Activated T-helper 2 cell treated with anti-CD3 and anti-CD28 coated beads, Interferon-gamma antibody, Interleukin-2, Interleukin-4, amounts not matched to agents 10 μg/mL and 5 μg/mL and 100 μg/mL, durations not matched to agents 14 hours and 24 hours and 36 hours (primary cell): ENCODE measurements at regions not wholly inside any gene's neighbourhood (a gene's known extent, or its start where the extent isn't known, plus 50 kb on each side); places are given as distances from the start of the nearest gene placed in this dataset.

Experiments used
- DNase-seq: peaks from one replicate; pipeline ENCODE4 v3.0.0; 2021; ENCODE audit warnings: low spot score
- H3K27ac Mint-ChIP-seq: one replicate; pipeline ENCODE4 v1.8.0; 2021; ENCODE audit warnings: mixed read lengths
- H3K27me3 Mint-ChIP-seq: one replicate; pipeline ENCODE4 v1.8.0; 2021; ENCODE audit warnings: low read depth, mixed read lengths
- H3K36me3 Mint-ChIP-seq: one replicate; pipeline ENCODE4 v1.8.0; 2021; ENCODE audit warnings: low read depth, mixed read lengths
- H3K4me1 Mint-ChIP-seq: one replicate; pipeline ENCODE4 v1.8.0; 2021; ENCODE audit warnings: low read depth, mixed read lengths
- H3K4me3 Mint-ChIP-seq: one replicate; pipeline ENCODE4 v1.8.0; 2021; ENCODE audit warnings: low read depth, mild to moderate bottlenecking, moderate library complexity, mixed read lengths
- H3K9me3 Mint-ChIP-seq: one replicate; pipeline ENCODE4 v1.8.0; 2021; ENCODE audit warnings: mixed read lengths
- intact Hi-C: fragments of 100-400 bp; cut with micrococcal nuclease; formaldehyde crosslinking; loops from one replicate; pipeline ENCODE4 v1.15.1; 2023

DNA sequence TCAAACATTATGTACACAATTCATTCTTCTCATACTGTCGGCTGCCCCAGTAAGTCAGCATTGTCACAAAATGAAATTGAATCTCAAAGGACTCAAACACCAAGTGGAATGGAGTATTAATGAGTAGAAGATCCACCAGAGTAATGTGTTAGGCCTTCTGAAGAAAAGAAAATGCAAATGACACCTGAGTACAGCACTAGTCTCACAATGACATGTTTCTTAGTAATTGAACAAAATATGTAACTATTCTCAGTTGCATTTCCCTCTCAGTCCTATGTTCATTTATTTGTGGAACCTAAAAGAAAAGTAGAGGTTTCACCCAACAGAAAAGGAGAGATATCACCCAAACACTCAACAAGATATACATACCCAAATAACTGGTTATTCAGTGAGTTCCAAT, 283.9 kb upstream of the THBS1 start:
- H3K4me3 Mint-ChIP-seq, result no peak overlapping the region
- intact Hi-C loops, result no loop called here
- H3K36me3 Mint-ChIP-seq, result no peaks in the 10 kb centered on the region
- no peak for DNase-seq
- no peaks in the 10 kb centered on the region for H3K4me1 Mint-ChIP-seq
- H3K27ac Mint-ChIP-seq, result no peak overlapping the region
- H3K9me3 Mint-ChIP-seq, result peaks cover 5% of the 10 kb centered on the region
- peaks cover 10% of the 10 kb centered on the region for H3K27me3 Mint-ChIP-seq

DNA sequence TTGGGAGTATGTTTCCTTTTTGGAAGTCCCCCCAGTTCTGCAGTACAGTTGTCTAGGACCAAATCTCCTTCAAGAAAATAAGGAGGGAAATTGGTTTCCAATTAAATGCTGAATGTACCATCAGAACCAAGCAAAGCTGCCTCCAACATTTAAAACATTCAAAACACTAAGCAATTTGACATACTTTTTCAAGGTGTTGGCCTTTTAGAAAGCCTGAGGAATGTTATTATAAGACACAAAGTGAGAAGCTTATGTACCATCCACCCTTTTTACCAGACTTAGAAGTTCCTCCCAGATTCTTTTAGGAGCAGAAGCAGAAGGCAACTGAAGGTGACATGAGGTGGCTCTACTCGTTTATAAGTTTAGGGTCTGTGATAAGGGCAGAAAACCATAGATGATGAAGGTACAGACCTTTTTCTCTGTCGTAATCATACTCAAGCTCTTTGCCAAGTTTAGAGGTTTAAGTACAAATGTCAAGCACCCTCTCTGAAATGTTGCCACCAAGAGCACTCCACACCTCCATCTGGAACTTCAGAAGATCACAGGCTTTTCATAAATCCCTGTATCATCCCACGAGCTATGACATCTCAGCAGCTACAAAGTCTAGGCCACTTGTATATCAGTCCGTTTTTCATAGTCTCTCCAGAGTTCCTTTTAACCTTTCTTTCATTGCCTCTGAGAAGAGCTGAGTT, 282.5 kb upstream of the THBS1 start:
- DNase-seq, result no peak
- H3K4me3 Mint-ChIP-seq, result no peak overlapping the region
- H3K27ac Mint-ChIP-seq, result no peak overlapping the region
- no peaks in the 10 kb centered on the region for H3K4me1 Mint-ChIP-seq
- H3K9me3 Mint-ChIP-seq, result no peaks in the 10 kb centered on the region
- peaks cover 15% of the 10 kb centered on the region for H3K27me3 Mint-ChIP-seq
- intact Hi-C loops, result no loop called here
- H3K36me3 Mint-ChIP-seq, result no peaks in the 10 kb centered on the region

DNA sequence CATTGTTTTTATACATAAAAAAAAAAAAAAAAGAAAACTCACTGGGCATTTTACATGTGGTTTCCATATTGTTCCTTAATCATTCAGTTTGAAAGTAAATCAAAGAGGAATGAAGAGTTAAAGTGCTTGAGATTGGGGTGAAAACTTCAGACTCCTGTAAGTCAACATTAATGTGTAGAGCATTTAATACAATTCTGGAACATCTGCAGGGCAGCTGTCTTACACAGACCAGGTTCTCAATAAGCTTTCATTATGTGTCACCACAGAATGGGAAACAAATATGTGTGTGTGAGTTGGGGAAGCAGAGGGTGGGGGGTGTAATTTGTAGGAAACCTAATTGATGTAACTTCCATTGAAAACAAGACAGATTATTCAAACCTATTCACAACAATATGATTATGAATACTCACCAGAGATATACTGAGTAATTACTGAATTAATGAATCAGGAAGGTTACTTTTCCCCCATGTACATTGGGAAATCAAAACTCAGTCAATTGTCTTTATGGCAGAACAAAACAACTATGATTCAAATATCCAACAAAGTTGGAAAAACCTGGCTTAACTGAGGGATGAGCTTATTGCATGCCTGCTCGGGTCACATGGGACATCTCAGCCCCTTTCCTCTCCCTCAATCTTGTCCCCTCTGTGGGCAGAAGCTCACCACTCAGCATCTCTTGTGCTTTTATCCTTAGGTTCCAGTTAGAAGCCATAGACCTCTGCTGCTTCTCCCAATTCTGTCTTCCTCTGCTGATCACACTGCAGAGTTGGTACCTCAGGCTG, 281.2 kb upstream of the THBS1 start:
- no peak overlapping the region for H3K27ac Mint-ChIP-seq
- peaks cover 20% of the 10 kb centered on the region for H3K27me3 Mint-ChIP-seq
- no peaks in the 10 kb centered on the region for H3K36me3 Mint-ChIP-seq
- intact Hi-C loops, result no loop called here
- H3K4me3 Mint-ChIP-seq, result no peak overlapping the region
- no peak for DNase-seq
- no peaks in the 10 kb centered on the region for H3K9me3 Mint-ChIP-seq
- H3K4me1 Mint-ChIP-seq, result no peaks in the 10 kb centered on the region

DNA sequence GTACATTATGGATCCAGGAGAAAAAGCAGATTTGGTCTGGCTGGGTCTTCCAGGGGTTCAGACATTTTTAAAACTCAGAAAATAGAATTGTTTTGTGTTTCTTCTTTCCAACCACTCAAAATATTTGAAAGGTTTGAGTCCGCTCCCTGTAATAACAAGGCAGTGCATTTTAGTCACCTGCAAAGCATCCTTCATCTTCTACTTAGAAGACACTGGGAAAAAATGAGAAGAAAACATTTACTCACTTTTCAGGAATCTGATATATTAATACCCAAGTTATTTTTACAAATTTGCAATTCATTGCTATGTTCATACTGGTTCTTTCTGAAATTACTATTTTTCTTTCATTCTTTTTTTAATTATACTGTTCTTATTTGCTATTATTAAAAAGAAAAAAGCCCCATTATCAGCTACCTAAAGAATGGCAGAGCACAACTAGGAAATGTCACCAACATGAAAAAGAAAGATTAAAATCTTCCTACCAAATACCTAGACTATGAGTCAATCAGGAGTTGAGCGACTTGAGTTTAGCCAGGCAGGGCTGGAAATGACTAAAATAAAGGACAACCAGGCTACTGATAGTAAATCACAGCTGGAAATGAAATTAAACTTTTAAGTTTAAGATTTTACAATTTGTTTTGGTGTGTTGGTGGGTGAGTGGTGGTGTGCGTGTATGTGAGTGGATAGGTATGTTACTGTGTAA, 280.3 kb upstream of the THBS1 start:
- Mint-ChIP-seq H3K4me1 (no peaks in the 10 kb centered on the region), H3K4me3 (no peak overlapping the region), H3K27me3 (peaks cover 20% of the 10 kb centered on the region)

DNA sequence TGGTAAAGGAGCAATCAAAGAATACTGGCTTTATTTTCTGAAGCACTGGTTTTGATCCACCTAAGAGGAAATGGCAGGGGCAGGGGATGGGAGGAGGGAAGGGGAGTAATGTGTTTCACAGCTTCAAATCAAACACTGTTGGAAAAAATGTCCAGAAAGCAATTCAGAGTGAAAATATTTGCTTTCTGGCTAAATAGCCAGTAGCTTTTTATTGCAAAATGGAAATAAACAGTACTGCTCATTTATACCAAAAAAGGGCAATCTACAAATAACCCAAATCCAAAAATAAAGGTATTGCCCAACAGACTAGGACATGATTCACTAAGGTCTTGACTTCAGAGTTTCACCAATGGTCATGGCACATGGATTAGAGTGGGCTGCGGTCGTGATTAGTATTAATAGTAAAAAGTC, 279.3 kb upstream of the THBS1 start:
- intact Hi-C loops, result no loop called here
- Mint-ChIP-seq H3K27ac (no peak overlapping the region), H3K4me3 (no peak overlapping the region), H3K36me3 (no peaks in the 10 kb centered on the region), H3K4me1 (no peaks in the 10 kb centered on the region), H3K9me3 (no peaks in the 10 kb centered on the region), H3K27me3 (peaks cover 20% of the 10 kb centered on the region)
- DNase-seq, result no peak

More for the DNA sequence above, 280.3 kb upstream of the THBS1 start:
- no peak overlapping the region for H3K27ac Mint-ChIP-seq
- intact Hi-C loops, result no loop called here
- H3K9me3 Mint-ChIP-seq, result no peaks in the 10 kb centered on the region
- H3K36me3 Mint-ChIP-seq, result no peaks in the 10 kb centered on the region
- no peak for DNase-seq

DNA sequence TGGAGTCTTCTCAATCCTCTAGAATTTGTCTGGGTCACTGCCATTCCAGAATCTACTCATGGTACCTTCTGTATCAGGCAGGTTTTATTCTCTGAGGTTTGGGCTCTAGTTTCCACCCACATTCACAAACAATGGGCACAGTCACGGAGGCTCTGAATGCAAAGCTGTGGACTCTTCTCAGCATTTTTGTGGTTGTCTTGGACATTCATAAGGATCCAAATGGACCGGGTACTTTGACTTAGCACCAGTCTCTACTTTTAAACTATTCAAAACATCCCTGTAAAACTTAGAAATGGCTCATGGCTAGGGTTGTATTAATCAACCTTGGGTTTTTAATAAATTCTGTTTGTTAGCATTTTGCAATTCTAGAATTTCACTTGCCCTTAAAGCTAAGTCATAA, 277.9 kb upstream of the THBS1 start:
- intact Hi-C loops, result no loop called here
- Mint-ChIP-seq H3K27ac (no peak overlapping the region), H3K9me3 (no peaks in the 10 kb centered on the region), H3K4me1 (no peaks in the 10 kb centered on the region), H3K4me3 (no peak overlapping the region), H3K27me3 (peaks cover 23% of the 10 kb centered on the region), H3K36me3 (no peaks in the 10 kb centered on the region)
- no peak for DNase-seq

DNA sequence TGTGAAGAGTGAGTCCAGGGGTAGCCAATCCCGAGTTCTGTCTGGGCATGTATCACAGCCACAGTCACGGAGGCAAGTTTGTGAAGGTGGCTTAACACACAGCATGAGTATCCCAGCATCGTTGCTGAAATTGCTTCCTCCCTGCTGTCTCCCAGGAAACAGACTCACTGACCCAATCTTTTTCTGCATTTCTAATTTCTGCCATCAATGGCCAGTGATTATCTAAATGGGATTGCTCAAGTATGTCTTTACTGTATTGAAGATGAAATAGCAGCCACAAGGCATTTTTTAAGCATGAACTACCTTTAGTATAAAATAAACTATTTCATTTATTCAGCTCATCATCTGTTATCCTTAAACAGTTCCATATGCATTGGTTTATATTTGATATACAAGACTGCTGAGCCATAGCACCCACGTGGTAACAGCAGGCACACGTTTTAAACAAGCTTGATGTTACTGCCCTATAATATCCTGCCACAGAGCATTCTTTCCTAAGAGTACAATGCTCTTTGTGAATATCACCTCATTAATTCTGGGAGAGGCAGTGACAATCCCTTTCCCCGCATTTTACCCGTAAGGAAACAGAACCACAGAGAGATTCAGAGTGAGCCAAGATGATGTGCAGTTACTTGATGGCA, 276.6 kb upstream of the THBS1 start:
- intact Hi-C loops, result no loop called here
- Mint-ChIP-seq H3K27me3 (peaks cover 23% of the 10 kb centered on the region), H3K9me3 (no peaks in the 10 kb centered on the region), H3K4me3 (no peak overlapping the region), H3K4me1 (no peaks in the 10 kb centered on the region), H3K27ac (no peak overlapping the region), H3K36me3 (no peaks in the 10 kb centered on the region)
- DNase-seq, result no peak

DNA sequence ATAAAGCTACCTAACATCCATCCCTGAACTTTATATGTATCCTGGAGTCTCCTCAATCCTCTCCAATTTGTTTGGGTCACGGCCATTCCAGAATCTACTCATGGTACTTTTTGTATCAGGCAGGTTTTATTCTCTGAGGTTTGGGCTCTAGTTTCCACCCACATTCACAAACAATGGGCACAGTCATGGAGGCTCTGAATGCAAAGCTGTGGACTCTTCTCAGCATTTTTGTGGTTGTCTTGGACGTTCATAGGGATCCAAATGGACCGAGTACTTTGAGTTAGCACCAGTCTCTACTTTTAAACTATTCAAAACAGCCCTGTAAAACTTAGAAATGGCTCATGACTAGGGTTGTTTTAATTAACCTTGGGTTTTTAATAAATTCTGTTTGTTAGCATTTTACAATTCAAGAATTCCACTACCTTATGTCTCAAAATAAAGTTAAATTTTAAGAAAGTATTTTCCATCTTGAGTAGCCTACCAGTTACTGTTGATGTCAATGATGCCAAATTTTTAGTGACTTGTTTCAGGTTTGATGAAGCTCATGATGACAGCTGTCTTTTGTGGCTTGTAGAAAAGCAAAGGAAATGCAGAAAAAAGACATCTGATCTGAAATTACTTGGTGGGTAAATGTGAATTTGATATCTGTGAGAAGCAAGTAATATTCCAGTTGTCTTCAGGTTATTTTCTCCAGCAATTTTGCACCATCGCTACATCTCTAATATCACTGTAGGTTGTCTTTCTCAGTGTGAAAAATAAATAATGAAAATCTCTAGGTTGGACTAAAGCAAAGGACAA, 275.7 kb upstream of the THBS1 start:
- Mint-ChIP-seq H3K4me1 (no peaks in the 10 kb centered on the region), H3K9me3 (no peaks in the 10 kb centered on the region), H3K27me3 (peaks cover 20% of the 10 kb centered on the region), H3K27ac (no peak overlapping the region), H3K4me3 (no peak overlapping the region), H3K36me3 (no peaks in the 10 kb centered on the region)
- intact Hi-C loops, result no loop called here
- no peak for DNase-seq

DNA sequence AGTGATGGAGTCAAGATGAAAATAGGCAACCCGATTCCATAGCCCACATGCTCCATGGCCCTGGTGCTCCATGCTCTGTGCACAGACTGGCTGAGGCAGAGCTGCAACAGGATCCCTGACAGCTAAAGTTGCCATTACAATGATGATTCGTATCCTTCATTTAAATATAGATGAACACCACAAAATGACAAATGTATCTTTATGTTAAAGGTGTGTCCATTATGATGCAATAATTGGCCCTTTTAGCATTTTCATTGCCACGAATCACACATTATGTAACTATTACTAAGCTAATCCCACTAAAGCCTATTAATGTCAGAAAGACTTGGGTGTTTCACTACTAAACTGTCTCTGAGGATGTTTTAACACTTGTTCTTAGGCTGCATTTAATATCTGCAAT, 270.2 kb upstream of the THBS1 start:
- DNase-seq, result no peak
- H3K9me3 Mint-ChIP-seq, result no peaks in the 10 kb centered on the region
- H3K36me3 Mint-ChIP-seq, result no peaks in the 10 kb centered on the region
- H3K4me1 Mint-ChIP-seq, result no peaks in the 10 kb centered on the region
- H3K4me3 Mint-ChIP-seq, result no peak overlapping the region
- intact Hi-C loops, result no loop called here
- H3K27me3 Mint-ChIP-seq, result peaks cover 3% of the 10 kb centered on the region
- no peak overlapping the region for H3K27ac Mint-ChIP-seq

DNA sequence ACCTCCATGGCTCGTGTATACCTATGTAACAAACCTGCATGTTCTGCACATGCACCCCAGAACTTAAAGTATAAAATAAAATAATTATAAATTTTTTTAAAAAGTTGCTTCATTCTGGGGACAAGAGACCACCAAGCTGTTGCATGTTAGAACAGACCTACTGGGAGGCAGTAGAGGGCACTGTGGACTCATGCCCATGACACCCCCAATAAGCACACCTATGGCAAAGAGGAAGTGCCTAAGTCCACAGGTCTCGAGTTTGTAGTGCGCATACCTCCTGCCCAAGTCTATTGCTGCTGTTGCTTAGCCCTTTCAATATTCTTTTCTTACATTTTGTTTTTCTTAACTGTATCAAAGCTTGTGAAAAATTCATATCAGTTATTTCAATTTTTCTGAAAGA, 267.9 kb upstream of the THBS1 start:
- Mint-ChIP-seq H3K27ac (no peak overlapping the region), H3K9me3 (no peaks in the 10 kb centered on the region), H3K4me1 (no peaks in the 10 kb centered on the region), H3K36me3 (no peaks in the 10 kb centered on the region), H3K4me3 (no peak overlapping the region), H3K27me3 (no peaks in the 10 kb centered on the region)
- no peak for DNase-seq
- intact Hi-C loops, result no loop called here

DNA sequence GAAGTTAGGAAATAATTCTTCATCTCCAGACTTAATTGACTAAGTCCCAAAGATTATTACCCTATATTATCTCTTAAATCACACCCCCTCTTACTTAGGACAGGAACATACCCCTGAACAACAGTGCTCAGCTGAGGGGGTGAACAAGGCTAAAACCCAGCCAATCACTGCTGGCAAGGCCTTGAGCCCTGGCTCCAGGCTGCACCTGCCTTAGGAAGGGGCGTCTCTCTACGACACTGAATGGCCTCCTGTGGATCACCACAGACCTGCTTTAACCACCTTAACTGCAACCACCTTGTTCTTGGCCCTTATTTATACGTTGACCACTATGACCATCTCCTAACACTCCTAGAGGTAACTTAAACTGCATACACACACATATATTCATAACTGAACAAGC, 267.4 kb upstream of the THBS1 start:
- H3K36me3 Mint-ChIP-seq, result no peaks in the 10 kb centered on the region
- no peak overlapping the region for H3K27ac Mint-ChIP-seq
- H3K4me1 Mint-ChIP-seq, result no peaks in the 10 kb centered on the region
- DNase-seq, result no peak
- no peaks in the 10 kb centered on the region for H3K9me3 Mint-ChIP-seq
- H3K27me3 Mint-ChIP-seq, result peaks cover 3% of the 10 kb centered on the region
- intact Hi-C loops, result no loop called here
- no peak overlapping the region for H3K4me3 Mint-ChIP-seq

DNA sequence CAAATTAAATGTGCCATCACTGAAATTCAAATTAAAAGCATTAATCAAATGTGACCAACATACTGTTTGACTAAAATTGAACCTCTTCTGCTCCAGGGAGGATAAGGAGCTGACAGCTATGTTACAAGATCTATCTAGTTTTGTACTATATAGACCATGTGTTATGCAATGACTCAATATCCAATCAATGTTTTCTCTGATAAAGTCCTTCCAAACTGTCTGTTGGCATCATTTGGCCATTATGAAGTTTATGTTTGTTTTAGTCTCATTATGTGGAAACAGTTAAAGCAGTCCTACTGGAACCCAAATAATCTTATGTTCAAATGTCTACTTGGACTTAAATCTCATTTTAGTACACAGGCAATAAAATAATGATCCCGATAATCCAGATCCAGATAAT, 267.0 kb upstream of the THBS1 start:
- peaks cover 4% of the 10 kb centered on the region for H3K27me3 Mint-ChIP-seq
- H3K9me3 Mint-ChIP-seq, result no peaks in the 10 kb centered on the region
- no peak overlapping the region for H3K4me3 Mint-ChIP-seq
- H3K27ac Mint-ChIP-seq, result no peak overlapping the region
- intact Hi-C loops, result no loop called here
- H3K36me3 Mint-ChIP-seq, result no peaks in the 10 kb centered on the region
- no peak for DNase-seq
- H3K4me1 Mint-ChIP-seq, result no peaks in the 10 kb centered on the region
